NOMO-1 treated with dmso at 0.1 percent for 144 hours (cell line): ENCODE measurements at regions not wholly inside any gene's neighbourhood (a gene's known extent, or its start where the extent isn't known, plus 50 kb on each side); places are given as distances from the start of the nearest gene placed in this dataset.
"Not testable (repeated sequence)": the region's sequence is repeated elsewhere in the genome, so short reads cannot be mapped to it uniquely, and the experiment has no call there.

Experiments
- DNase-seq: peaks from one replicate; lab custom pipeline; 2025; ENCODE audit not compliant: unreplicated experiment; lab: John Stamatoyannopoulos, UW

DNA sequence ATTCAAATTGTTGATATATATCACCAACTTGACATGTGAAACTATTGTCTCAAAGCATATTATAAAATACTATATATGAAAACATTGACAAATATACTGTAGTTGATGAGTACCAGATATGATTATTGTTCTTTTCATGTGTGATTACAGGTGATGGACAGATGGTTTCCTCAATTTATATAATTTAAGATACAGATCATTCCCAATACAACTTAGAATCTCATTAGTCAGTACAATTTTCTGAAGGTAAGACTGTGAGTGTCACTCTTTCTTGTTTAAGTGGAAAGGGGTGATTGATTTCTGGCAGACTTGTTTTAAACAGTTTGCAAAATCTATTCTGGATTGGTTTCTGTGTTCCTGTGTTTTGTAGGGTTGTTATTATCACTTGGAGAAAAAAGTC, 498.8 kb downstream of the IRS2 start:
- DNase-seq: no peak

DNA sequence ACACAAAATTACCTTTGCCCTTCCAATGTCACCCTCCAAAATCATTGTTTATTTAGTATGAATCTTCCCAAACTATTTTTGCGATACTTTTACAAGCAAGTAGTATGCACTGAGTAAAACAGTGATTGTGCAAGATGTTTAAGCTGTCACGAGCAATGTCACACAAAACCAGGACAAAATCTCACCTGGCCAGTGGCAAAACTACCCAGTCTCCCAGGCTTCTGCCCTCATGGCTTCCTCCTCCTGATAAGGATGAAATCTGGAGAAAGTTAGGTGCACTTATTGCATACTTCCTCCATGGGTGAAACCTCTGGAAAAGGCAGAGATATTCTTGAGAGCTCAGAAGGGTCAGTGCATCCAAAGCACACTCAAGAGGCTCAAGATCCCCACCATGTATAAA, 500.8 kb downstream of the IRS2 start:
- no peak for DNase-seq

DNA sequence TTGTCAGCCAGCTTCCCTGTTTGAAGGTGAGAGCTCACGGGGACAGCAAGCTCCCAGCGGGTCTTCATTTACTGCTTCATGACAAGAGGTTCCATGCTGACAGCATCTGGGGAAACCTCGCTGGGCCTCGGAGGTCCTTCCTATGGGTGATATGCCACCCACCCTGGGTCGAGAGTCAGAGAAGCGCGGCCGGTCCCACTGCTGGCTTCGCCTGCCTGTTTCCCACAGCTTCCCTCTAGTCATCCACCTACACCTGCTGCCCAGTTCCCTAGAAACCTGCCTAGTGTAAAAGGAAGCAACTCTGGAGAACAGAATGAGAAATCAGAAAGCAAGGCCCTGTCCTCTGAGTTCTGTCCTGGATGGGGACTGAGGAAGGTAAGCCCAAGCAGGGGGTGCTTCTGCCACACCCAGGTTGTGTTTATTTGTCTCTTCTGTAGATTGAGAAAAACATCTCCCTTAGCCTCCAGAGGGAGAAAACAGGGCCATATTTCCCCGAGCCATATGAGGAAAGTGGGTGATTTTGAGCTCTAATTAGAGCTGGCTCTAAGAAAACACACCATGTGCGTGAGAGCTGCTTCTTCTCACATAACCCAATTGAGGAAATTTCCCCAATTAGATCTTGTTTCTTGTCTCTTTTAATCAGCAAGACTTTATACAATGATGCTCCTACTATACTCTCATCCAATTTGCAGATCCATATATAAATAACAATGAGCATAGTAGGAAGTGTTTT, 504.3 kb downstream of the IRS2 start:
- no peak for DNase-seq

DNA sequence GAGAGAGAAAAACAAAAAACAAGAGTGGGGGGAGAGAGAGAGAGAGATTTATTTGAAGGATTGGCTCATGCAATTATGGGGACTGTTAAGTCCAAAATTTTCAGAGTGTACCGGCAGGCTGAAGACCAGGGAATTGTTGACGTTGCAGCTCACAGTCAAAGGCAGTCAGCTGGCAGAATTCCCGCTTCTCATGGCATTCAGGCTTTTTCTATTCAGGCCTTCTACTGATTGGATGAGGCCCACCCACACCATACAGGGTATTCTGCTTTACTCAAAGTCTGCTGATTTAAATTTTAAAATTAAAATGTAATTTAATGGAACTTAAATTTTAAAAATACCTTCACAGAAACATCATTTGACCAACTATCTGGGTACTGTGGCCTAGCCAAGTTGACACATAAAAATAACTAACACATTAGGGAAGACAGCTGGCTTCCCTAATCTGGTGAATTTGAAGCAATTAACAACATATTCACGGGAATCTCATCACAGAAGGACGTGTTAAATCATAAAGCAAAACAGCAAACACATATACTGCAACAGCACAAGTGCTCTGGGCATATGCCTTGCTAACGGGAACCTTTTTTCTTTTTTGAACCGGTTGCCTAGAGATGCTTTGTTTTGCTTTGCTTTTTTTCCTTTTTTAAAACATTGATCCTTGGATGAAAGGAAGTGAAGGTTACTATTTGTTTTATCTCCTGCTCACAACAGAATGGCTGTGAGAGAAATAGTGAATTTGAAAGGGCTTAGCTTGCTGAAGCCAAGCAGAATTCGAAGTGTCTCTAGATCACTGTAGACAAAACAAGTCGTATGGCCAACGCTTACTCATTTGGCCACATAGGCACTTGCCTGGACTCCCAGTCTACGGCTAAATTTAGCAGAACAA, 505.1 kb downstream of the IRS2 start:
- DNase-seq: no peak

DNA sequence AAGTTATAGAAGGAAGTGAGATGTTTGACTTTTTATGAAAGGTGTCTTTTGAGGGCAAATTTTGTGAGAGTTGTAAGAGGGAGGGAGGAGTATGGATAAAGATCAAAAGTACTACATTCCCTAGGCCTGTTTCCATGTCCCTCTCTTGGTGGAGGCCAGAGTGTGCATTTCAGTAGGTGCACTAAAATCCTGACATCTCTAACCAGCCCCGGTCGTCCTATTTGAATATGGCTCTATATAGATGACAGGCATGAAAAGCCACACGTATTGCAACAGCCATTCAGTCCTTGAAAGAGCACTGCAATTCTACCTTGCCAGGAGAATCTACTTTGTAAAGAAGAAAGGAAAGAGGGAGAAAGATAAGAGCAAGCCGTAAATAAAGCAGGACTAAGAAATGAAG, 510.1 kb downstream of the IRS2 start:
- DNase-seq: no peak

DNA sequence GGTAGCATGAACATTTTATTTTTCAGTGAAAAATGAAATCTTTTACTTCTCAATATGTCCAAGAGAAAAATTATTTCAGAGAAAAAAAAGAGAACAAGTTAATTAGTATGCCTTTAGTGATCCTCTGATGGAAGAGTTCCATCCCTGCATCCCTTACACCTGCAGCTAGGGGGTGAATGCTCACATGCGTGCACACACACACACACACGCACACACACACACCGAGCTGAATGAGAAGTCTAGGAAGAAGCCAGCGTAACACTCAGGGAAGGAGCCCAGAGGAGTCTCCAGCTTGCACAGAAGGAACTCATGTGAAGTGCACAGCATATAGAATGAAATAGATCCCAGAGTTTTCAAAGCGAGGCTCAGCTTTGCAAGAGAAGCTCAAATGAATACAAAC, 510.5 kb downstream of the IRS2 start:
- DNase-seq: no peak

DNA sequence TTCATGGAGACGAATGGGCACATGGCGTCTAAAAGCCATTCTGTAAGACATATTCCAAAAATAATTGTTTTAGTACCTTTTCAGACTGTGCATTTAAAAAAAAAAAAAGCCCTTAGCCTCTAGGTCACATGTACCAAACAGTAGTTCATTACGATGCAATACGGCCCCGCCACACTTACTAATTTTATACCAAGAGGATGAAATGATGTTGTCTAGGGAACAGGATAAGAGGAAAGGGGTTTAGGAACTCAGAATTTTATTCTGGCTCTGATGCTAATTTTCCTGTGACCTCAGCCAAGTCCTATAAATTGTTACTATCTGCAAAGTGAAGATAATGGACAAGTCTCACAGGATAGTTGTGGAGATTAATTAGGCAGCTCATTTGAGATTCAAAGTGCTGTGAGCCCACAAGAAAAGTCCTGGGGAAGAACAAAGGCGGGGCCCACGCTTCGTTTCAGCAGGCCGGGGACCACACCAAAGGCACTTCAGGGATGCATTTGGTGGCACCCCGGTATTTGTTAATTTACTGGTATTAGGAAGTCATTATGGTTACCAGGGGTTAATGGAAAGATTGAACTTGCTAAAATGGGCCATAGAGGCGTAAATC, 511.1 kb downstream of the IRS2 start:
- no peak for DNase-seq

DNA sequence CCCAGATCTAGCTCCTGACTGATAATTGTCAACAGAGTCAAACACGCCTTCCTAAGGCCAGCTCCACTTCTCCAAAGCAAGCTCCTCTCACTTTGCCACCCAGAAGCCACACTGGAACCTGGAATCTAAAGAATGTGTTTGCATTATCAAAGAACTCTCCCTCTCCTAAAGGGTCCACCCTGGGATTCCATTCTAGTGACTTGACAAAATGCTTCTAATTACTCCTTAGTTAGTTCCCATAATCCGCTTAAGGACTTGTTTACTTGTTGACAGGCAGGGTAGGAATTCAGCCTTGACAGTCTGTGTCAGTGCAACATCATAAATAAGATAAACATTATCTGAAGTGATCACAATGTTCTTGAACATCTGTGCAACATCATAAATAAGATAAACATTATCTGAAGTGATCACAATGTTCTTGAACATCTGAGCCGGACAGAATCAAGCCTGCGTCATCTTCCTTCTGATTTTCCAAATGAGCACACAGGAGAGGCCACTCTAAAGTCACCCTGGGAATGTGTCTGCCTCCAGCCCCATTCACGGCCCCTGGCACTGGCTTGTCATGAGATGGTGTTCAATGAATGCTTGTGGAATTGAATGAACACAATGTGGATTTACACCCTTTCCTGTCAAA, 512.1 kb downstream of the IRS2 start:
- no peak for DNase-seq

DNA sequence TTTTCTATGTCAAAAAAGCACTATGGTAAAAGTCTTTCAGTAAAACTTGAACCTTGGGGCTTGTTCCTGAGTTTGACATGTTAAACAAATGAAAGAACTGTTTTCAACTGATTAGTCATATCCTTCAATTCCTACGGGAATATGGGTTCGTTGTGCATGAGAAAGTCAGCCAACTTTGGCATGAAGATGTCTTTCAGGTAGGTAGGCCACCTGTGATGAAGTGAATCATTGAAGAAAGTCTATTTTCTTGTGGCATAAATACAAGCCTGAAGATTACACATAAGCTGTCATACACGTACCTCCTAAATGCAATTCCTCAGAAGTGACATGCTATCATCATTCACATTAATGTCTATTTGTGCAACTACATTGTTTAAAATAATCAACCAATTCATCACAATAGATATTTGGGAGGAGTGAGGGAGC, 513.0 kb downstream of the IRS2 start:
- DNase-seq: no peak

DNA sequence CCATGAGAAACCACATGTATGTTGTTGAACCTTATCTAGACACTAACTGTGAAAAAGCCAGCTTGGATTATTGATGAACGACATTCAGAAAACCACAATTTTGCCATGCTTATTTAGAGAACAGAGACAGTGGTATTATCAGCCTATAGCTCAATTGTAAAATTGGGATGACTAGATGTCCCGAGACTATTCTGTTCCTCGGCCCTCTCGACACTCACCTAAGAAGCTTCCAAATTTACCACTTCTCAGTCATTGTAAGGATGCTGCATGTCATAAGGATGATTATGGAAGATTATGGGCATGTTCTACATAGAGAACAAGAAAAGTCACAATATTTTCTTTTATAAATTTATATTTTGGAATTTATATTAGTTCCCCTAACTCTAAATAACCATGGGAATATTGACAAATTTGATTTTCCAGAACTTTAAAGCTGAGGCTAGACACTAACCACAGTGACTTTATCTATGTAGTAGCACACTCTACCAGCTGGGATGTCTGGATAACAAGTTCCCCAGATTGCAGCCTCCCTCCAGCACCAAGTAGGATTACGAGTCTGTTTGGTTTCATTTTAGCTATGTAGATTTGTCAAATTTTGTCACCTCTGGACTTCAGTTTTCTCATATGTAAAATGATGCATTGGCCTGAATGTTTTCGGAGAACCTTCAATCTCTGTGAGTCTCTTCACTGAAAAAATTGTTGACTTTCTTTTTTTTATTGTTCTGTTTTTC, 513.6 kb downstream of the IRS2 start:
- DNase-seq: no peak

DNA sequence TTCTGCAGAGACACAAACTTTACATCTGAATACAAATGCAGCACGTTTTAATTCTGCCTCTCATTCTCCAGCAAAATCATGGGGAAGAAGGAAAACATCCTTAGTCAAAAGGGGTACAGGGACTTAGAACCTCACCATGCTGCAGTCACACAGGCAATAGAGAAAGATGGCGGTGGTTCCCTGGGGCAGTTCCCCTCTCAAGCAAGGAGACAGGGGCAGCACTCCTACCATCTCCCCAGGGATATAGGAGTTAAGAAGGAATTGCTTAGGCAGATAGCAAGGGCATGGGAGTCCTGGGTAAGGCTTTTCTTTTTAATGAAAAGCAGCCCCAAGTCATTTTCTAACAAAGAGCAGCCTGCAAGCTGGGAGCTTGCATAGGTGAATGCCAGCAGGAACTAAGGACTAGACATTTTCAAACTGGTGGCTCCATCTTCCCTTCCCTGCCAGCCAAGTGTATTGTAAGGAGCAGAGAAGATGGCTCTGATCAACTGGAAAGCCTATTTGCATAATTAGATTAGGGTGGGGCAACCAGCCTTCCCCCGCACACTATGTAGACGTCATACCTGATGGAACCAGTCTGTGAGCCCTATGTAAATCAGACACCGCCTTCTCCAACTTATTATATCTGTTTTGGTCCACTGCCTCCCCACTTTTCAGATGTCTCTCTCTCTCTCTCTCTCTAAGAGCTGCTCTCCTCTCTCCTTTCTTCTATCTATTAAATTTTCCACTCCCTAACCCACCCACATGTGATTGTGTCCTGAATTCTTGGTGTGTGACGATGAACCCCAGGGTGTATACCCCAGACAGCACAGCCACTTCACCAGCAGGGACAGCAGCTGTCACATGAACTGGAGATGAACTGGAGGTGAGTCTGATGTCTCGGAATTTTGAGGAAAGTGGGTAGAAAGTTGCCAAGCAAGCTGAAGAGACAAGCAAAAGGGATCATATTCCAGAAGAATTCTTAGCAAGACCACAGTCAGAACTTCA, 514.5 kb downstream of the IRS2 start:
- no peak for DNase-seq

DNA sequence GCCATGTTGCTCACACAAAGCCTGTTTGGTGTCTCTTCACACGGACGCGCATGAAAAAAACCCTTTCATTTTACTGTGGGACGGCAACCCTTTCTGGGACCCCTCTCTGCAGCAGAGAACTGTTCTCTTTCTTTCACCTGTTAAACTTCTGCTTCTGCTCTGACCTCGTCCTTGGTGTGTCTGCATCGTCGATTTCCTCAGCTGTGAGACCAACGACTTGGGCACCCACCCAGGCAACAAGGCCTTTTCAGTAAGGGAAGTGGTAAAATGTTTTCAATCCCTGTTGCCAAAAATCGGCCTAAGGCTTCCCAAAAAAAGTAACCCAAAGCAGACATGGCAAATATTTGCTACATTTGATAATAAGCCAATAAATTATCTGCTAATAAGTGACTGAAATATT, 515.3 kb downstream of the IRS2 start:
- DNase-seq: no peak

DNA sequence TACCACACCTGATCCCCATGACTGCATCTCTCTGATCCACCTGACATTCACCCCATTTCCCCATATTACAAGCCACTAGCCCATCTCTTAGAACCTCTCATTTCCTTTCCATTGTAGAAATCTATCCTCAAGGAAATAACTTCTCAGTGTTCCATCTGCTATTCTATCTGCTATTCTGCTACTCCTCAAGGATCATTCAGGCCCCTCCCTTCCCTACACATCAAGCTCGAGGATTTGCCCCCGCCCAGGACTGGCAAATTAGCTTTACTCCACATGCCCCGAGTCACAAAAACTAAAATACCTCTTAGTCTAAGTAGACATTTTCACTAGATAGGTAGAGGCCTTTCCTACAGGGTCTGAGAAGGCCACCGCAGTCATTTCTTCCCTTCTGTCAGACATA, 517.0 kb downstream of the IRS2 start:
- not testable (repeated sequence) for DNase-seq

DNA sequence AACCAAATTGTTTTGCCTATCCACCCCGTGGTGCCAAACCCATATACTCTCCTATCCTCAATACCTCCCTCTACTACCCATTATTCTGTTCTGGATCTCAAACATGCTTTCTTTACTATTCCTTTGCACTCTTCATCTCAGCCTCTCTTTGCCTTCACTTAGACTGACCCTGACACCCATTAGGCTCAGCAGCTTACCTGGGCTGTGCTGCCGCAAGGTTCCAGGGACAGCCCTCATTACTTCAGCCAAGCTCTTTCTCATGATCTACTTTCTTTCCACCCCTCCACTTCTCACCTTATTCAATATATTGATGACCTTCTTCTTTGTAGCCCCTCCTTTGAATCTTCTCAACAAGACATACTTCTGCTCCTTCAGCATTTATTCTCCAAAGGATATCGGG, 517.9 kb downstream of the IRS2 start:
- DNase-seq: not testable (repeated sequence)

DNA sequence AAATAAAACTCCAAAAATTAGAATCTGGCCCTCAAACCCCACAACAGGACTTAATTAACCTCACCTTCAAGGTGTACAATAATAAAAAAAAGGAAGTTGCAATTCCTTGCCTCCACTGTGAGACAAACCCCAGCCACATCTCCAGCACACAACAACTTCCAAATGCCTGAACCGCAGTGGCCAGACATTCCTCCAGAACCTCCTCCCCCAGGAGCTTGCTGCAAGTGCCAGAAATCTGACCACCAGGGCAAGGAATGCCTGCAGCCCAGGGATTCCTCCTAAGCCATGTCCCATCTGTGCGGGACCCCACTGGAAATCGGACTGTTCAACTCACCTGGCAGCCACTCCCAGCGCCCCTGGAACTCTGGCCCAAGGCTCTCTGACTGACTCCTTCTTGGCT, 519.0 kb downstream of the IRS2 start:
- DNase-seq: not testable (repeated sequence)

DNA sequence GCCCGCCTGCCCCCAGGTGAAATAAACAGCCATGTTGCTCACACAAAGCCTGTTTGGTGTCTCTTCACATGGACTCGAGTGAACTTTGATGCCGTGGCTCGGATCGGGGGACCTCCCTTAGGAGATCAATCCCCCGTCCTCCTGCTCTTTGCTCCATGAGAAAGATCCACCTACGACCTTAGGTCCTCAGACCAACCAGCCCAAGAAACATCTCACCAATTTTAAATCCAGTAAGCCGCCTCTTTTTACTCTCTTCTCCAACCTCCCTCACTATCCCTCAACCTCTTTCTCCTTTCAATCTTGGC, 521.0 kb downstream of the IRS2 start:
- not testable (repeated sequence) for DNase-seq

DNA sequence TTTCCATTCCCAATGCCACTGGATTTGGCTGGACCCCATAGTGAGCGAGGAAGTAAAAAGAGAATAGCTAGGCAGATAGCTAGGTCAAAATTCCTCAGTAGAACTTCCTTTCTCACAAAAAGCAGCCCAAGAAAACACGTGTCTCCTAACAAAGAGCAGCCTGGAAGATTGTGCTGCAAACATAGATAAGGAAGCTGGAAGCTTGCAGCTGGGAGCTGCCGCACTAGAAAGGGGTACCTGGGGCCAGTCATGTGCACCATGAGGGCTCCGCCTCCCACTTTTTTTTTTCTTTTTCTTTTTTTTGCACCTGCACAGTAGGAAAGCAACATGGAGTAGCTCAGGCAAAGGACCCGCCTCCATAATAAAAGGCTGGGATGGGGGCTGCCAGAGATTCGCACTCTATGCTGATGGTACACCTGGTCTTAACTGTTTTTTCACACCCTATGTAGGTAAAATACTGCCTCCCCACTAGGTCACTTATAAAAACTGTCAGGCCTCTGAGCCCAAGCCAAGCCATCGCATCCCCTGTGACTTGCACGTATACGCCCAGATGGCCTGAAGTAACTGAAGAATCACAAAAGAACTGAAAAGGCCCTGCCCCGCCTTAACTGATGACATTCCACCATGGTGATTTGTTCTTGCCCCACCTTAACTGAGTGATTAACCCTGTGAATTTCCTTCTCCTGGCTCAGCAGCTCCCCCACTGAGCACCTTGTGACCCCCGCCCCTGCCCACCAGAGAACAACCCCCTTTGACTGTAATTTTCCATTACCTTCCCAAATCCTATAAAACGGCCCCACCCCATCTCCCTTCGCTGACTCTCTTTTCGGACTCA, 521.6 kb downstream of the IRS2 start:
- DNase-seq: not testable (repeated sequence)

DNA sequence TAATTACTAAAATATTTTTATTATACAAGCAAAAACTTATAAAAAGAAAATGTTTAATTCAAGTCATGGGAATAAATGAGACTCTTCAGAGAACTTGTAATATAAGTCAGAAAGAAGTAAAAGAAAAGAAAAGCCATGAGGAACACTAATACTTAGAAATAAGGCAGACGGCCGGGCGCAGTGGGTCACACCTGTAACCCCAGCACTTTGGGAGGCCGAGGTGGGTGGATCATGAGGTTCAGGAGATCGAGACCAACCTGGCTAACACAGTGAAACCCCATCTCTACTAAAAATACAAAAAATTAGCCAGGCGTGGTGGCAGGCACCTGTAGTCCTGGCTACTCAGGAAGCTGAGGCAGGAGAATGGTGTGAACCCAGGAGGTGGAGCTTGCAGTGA, 528.6 kb downstream of the IRS2 start:
- not testable (repeated sequence) for DNase-seq
